GM21367 (cell line): ENCODE measurements at regions not wholly inside any gene's neighbourhood (a gene's known extent, or its start where the extent isn't known, plus 50 kb on each side); places are given as distances from the start of the nearest gene placed in this dataset.
"Not testable (repeated sequence)": the region's sequence is repeated elsewhere in the genome, so short reads cannot be mapped to it uniquely, and the experiment has no call there.

Experiments
- ATAC-seq: cut with Tn5 transposase; IDR thresholded peaks from one replicate; pipeline ENCODE4 v1.9.1; 2021; ENCODE audit not compliant: unreplicated experiment

DNA sequence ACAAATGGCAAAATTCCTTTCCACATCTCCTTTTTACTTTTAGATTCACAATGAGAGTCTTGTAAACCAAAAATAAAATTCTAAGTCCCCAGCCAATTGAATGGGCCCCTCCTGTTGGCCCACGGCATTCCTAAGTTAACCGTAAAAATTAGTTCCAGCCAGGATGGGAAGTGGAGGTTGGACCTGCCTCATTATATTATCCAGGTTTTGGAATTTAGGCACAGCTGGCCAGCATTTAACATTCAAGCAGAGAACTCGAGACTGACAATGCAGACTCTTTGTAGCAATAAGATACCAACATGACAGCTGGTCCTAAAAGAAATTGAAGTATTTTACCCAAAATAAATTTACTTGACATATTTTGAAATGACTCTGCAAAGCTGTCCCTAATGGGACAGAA is 321.0 kb upstream of the NAALADL2 start:
- no peak for ATAC-seq

DNA sequence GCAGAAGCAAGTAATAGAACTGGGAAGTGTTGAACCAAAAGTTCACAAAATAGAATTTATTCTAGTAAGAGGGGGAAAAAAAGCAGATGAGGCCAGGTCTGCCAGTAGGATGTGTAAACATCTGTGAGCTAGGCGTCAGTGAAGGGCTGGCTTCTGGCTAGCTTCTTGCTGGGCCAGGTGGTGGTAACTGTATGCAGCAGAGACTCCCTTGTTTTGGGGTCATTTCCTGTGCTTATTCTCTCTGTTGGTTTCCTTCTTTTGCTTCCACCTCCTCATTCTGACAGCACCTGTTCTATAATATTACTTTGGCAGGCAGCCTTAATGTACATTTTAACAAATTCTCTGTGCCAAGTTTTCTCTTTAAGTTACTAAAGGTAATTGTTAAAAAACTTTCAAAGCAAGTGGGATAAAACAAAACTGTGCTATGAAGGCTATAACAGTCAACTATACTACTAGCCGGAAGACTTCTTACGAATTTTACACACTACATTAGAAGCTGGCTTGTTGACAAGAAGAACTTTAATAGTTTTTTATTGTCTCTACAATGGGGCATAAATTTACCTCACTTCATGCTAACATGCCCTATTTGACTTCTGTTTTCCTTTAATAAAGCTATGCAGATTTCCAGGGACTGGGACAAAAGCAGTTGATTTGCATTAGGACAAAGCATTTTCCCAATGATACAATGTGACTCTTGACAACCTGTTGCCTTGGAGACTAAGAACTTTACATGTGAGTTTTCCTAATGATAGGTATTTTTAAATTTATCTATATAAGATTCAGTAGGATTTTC is 318.8 kb upstream of the NAALADL2 start:
- no peak for ATAC-seq

DNA sequence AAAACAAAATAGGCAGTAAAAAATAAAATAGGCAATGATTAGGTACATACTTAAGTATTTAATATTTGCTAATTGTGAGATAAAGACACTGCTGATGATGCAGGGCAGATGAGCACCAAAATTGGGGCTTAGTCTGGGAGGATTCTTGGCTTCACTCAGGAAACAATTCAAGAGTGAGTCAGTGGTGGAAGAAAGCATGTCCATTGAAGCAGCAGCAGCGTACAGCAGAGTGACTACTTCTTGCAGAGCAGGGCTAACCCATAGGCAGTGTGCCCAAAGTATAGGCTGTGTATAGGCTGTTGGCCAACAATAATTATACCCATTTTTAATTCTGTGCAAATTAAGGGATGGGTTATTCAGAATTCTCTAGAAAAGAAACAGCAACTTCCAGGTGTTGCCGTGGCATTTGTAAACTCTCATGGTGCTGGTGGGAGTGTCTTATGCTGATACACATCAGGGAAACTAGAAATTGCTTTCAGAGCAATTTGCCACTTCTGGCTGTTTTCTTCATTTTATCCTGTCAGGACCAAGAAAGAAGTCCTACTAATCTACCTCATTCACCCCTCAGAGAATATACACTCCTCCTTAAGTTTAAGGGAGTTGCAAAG is 317.3 kb upstream of the NAALADL2 start:
- ATAC-seq: no peak

DNA sequence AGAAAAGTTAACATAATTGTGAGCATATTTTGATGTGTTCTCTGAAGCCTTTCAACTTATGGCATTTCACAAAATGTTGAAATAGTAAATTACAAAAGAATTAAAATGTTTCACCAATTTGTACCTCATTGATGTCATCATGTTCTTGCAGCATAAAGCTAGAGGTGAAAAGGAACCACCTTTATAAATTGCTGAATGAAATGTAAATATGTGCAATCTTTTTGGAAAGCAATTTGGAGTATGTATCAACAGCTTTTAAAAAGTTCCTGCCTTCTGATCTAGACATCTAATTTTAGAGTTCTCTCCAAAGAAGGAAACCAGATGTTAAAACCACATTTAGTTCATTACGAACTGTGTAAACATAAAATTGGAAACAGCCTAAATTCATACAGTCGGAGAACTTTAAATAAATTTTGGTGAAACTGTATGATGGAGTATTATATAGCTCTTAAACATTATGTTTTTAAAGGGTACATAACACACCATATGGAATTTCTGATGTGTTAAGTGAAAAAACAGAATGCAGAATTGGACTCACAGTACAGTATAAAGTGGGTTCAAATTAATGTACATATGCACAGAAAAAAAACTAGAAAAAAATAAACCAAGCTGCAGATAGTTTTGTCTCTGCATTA is 311.2 kb upstream of the NAALADL2 start:
- no peak for ATAC-seq

DNA sequence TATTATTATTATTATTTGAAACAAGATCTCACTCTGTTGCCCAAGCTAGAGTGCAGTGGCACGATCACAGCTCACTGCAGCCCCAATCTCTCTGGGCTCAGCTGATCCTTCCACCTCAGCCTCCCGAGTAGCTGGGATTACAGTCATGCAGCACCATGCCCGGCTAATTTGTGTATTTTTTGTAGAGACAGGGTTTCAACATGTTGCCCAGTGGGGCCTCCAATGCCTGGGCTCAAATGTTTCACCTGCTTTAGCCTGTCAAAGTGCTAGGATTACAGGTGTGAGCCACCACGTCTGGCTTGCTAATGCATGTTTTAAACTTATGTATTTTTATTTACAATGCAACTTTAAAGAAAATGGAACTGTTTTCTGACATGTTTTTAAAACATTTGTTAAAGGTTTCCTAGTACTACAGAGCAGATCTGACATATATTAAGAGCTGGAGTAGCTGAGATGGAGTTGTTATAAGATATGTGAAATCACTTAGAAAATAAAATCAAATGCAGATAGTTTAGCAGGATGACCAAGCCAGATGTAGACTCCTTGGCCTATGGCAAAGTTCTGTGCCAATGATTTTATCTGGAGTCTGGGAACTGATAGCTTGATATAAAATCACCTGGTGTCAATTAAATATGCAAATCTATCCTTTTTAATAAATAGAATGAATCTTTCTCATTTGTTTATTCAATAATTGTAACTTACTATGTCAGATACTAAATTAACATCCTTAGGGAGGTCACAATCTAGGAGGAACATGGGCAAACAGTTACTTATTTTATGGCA is 310.1 kb upstream of the NAALADL2 start:
- no peak for ATAC-seq

DNA sequence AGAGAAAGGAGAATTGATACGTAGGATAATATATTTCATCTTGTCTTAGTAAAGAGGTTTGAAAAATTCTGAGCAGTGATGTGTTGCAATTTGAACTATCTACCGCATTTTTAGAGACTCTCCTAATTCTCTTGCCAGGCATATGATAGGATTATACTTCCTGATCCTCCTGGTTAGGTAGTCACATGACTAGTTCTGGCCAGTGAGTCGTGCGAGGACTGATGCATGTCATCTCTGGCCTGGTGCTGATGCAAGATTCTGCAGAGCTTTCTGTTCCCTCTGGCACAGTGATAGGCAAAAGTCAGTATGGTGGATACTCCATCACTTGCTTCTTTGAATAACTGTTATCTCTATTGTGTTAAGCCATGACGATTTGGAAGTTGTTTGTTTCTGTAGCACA is 277.6 kb upstream of the NAALADL2 start:
- ATAC-seq: no peak

DNA sequence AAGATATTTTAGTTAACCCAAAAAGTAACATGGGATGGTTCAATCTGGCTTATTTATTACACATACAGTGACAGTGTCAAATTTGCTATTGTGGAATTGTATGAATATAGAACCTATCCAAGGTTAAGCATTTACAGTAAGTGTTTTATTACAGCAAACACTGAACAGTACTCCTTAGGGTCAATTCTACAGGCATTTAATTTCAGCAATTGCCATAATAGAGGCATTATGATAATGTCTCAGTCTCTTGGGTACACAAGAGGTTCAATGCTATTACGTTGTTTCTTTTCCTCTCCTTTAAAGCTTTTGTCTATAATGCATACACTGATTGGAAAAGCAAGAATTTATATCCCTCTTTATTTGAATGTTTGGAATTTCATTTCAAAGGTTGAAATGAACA is 275.7 kb upstream of the NAALADL2 start:
- ATAC-seq: no peak

DNA sequence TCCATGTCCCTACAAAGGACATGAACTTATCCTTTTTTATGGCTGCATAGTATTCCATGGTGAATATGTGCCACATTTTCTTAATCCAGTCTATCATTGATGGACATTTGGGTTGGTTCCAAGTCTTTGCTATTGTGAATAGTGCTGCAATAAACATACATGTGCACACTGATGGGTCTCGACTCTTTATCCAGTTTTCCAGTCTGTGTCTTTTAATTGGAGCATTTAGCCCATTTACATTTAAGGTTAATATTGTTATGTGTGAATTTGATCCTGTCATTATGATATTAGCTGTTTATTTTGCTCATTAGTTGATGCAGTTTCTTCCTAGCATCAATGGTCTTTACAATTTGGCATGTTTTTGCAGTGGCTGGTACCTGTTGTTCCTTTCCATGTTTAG is 272.0 kb upstream of the NAALADL2 start:
- not testable (repeated sequence) for ATAC-seq

DNA sequence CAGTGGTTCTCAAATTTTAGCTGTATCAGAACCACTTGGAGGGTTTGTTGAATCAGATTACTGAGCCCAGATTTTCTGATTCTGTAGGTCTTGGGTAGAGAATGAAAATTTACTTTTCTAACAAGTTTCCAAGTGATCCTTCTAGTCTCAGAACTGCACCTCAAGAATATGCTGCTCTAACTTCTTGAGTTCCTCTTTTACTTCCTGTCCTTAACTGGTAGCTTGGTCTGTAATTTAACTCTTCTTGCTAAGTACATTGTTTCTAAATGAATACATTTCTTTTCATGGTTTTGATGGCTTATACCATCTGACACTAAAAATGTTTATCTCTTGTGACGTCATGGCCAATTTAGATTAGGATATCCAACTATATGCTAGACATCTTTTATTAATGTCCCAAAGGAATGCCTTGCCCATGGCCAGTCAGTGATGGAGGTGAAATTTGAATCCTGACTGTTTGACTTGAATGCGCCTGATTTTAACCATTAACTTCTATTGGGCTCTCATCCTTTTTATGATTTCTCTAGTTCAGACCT is 262.6 kb upstream of the NAALADL2 start:
- ATAC-seq: no peak

DNA sequence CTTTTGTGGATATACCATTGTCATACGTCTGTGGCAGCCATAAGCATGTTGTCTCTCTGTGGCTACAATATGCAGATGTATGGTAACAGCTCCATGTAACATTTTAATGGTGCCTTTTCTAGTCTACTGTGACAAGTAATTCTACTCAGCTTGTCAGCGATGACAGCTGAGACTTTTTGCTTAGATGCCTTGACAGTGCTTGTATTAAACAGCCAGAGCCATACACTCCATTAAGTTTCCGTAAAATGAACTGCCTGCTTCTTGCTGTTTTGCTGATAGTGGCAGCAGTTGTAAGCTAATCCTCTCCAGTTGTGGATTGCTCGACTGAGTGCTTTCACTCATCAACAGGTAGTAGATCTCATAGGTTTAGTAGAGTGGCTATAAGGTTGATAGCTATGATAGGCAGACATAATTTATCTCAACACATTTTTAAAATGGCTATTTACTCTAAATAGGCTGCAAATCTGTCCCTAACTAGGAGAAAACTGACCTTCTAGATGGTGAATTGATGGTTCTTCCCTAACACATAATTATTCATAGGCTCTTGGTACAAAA is 260.2 kb upstream of the NAALADL2 start:
- no peak for ATAC-seq

DNA sequence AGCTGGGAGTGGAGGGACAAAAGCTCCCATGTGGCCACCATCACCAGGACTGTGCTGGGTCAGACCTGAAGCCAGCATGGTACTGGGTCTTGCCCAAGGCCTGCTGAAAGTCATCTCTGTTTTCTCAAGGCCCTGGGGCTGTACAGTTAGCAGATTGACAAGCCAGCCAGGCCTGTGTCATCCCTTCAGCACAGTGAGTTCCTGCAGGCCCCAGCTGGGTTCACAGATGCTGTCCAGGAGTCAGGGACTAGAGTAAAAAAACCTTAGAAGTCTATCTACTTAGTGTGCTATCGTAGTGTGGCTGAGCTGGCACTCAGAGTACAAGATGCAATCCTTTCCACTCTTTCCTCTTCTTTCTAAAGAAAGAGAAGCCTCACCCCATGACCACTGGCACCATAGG is 246.0 kb upstream of the NAALADL2 start:
- ATAC-seq: no peak

DNA sequence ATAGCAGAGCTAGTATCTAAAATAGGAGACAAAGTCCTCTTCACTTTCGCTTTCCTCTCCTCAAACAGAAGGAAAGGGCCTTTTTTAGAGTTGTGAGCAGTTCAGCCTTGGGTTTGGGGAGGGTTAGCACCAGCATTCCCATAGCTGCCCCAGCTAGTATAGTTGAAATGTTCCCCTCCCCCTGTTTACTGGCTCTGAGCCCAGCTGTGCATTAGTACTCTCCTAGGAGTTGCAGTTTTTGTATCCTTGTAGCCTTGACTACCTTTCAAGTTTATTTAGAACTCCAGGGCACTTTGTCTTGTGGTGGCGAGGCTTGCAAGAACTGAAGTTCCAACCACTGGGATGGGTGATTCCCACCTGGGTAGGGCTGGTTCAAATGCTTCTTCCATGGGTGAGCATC is 245.1 kb upstream of the NAALADL2 start:
- no peak for ATAC-seq

DNA sequence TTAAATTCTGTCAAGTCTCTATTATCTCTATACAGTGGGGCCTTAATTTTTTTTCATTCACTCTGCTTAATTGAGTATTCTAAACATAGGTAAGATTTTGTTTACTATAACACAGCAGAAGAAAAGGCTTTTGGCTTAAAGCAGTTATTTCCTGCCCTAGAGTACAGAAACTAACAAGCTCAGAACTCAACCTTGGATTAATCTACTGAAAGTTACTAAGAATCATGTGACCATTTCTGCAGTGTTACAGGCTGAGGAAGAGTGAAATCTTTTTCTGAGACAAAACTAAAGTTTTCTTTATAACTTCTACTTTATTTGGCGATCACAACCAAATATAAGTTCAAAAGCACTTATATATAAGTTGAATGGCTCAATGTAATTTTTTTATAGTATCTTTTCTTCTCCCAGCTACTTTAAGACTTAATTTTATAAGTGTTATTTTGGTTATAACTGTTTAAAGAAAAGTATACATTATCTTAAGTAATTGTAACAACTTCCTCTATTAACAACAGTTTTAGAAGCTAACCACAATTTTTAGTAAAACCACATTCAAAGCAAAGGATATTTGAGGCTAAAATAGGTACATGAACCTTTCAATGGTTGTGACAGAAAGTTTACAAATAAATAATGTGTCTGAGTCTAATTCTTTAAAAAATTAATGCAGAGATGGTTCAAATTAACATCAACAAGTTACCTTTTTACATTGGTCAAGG is 240.6 kb upstream of the NAALADL2 start:
- no peak for ATAC-seq

DNA sequence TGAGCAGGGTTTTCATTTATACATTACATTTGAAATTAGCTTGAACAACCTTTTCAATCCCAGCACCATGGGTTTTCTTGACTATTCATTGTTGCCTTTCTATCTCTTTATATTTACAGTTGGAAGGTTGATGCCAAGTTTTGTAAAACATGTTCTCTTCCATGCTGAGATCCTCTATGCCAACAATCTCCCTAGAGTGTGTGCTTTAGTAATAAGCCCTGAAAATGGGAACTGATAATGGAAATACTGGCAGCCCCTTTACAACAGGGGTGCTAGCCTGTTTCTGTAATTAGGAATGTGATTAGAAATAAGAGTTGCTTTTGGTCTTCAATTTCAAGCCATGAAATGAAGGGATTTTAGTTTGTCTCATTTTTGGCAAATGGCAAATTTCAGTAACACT is 239.9 kb upstream of the NAALADL2 start:
- ATAC-seq: no peak

DNA sequence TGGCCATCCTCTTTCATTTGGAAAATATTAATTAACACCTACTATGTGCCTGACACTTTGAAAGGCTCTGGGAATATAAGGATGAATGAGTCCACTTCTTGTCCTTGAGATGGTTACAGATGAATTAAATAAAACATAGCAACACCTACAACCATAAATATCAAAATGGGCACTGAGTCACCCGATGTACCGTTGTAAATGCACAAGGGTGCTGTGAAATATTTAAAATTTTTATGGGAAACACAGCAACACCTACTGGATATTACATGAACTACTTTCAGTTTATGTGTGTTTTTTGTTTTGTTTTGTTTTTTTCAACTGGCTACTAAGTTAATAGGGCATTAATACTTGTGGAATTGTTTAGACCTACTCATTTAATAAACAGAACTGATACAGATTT is 239.0 kb upstream of the NAALADL2 start:
- ATAC-seq: no peak

DNA sequence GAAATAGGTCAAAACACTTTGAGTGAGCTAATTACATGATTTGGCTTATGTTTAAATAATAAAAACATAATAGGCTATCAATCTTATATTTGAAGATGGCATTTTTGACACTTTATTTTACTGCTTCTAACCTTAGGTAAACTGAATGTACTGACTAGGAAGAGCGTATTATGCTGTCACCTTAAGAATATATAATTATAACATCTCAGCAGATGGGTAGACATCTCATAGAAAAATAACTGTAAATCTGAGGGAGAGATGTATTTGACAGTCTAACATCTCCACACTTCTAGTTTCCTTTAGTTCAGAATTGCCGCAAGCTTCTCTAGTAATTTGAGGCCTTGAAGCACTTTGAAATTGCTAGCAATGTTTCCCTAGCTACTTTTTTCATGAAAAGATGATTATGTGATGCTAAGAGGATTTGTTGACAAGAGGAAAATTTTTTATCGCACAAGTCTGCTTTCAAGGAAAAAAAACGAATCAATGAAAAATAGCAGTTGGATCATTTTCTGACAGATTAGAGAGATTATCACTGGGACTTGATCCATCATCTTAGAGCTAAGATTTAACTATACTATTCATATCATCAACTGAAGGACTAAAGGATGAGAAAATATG is 238.2 kb upstream of the NAALADL2 start:
- ATAC-seq: no peak

DNA sequence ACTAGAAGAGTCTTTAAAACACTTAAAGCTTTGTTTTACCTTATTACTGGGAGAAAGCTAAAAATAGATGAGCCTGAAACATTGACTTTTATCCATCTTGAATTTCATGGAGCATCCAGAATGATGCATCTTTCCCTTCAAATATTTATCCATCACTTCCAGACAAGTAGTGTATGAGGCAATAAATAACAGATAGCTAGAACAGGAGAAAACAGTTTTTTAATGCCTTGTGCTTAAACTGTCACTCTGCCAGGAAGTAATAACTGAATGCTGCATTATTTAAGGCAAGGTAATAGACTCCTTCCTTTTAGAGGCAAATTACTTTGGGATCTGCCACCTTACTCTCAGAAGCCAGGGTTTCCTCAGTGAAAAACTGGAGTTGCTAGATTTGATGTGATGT is 225.8 kb upstream of the NAALADL2 start:
- no peak for ATAC-seq

DNA sequence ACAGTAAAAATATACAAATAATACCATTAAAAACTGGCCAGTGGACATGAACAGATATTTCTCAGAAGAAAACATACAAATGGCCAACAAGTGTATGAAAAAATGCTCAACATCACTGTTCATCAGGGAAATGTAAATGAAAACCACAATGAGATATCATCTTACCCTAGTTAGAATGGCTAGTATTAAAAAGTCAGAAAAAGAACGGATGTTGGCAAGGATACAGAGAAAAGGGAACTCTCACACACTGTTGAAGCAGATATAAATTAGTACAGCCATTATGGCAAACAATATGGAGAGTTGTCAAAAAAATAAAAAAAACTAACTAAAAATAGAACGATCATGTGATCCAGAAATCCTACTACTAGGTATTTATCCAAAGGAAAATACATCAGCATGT is 222.7 kb upstream of the NAALADL2 start:
- ATAC-seq: no peak

DNA sequence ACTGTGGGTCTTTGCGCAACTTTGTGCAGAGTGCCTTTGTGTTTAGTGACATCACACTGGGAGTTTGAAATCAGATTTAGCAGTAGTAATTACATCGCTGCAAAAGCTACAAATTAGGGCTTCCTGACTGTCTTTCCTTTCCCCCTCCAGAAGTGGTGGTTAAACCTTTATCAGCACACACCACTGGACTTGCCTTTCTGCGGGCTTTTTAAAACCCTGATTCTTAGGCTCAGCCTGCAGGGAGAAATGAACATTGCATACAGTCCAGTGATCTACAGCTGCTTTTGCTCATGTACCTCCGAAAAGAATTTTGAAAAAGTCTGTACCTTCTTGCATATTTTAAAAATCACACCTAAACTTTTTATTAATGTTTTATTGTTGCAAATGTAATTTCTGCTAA is 219.7 kb upstream of the NAALADL2 start:
- ATAC-seq: no peak

DNA sequence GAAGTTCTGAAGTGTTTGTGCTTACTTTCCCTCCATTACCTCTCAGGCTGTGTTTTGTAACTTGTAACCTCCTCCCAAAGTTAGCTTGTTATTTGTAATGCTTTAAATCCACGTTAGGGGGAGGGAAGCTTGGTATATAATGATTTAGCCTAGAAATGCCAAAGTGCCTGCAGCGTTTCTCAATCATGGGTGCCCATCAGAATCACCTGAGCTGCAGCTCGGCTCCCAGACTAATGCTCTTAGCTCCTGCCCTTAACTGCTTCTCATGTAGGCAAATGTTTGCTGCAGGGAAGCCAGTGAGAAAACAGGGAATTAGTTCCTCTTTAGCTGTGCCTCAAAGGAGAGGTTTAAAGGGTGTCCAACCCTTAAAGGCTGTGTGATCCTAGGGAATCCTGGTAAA is 219.2 kb upstream of the NAALADL2 start:
- ATAC-seq: no peak
